ENCODE measurements at regions not wholly inside any gene's neighbourhood (a gene's known extent, or its start where the extent isn't known, plus 50 kb on each side); places are given as distances from the start of the nearest gene placed in this dataset.
"Not testable (repeated sequence)": the region's sequence is repeated elsewhere in the genome, so short reads cannot be mapped to it uniquely, and the experiment has no call there.

- H3K9me3 ChIP-seq (ENCODE audit: control insufficient read depth in 2 of 2, insufficient read depth in 1 of 2, low read depth in 1 of 2, low read length in 1 of 2) = peaks cover 0 to 2% of the 10 kb centered on the region in 2 donors
- H3K27ac ChIP-seq (ENCODE audit: low read depth in 2 of 2, low read length in 1 of 2) = no peak overlapping the region
- no peaks in the 10 kb centered on the region for H3K4me1 ChIP-seq (ENCODE audit: control insufficient read depth in 2 of 2, insufficient read depth in 2 of 2, low read length in 1 of 2)
- no peaks in the 10 kb centered on the region for H3K27me3 ChIP-seq (ENCODE audit: control insufficient read depth in 1 of 2, insufficient read depth in 2 of 2, low read length in 2 of 2)
- no peaks in the 10 kb centered on the region for H3K36me3 ChIP-seq (ENCODE audit: control insufficient read depth in 2 of 2, insufficient read depth in 2 of 2, low read length in 1 of 2)
- H3K4me3 ChIP-seq (ENCODE audit: low read depth in 1 of 2, low read length in 2 of 2) = no peak overlapping the region
These were observed 91.2 kb upstream of the SIRPG start for GRCh38 chr20:1748777-1749176.

DNA sequence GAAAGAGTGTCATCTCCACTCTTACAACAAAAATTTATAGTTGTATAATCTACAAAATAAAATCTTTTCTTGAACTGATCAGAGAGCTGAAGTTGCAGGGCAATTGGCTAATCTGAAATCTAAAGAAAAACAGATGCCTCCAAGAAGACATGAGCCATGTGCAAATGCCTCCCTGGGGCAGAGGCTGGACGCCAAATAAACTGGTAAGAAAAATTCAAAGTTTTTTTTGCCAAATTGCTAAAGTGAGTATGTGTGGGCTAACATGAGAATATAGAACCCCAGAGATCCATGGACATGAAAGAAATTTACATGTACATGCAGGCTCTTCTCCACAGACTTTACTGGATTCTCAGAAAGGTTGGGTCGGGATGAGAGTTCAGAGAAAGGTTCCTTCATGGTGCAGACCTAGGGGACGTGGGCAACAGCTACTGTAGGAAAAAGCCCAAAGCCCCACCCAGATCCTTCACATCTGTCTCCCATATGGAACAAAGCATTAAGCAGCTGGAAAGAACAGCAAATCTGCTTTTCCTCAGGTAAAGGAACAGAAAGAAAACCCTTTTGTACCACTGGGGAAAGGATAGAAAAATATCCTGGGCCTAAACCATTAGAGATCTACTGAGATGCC is 90.5 kb upstream of the SIRPG start:
- no peaks in the 10 kb centered on the region for H3K27me3 ChIP-seq (ENCODE audit: control insufficient read depth in 1 of 2, insufficient read depth in 2 of 2, low read length in 2 of 2)
- no peak overlapping the region for H3K4me3 ChIP-seq (ENCODE audit: low read depth in 1 of 2, low read length in 2 of 2)
- no peak overlapping the region for H3K27ac ChIP-seq (ENCODE audit: low read depth in 2 of 2, low read length in 1 of 2)
- WGBS, 2 donors = 44 to 50% methylated on average over 3 of the region's 3 CpGs
- peaks cover 0 to 2% of the 10 kb centered on the region in 2 donors for H3K9me3 ChIP-seq (ENCODE audit: control insufficient read depth in 2 of 2, insufficient read depth in 1 of 2, low read depth in 1 of 2, low read length in 1 of 2)
- no peaks in the 10 kb centered on the region for H3K36me3 ChIP-seq (ENCODE audit: control insufficient read depth in 2 of 2, insufficient read depth in 2 of 2, low read length in 1 of 2)
- no peaks in the 10 kb centered on the region for H3K4me1 ChIP-seq (ENCODE audit: control insufficient read depth in 2 of 2, insufficient read depth in 2 of 2, low read length in 1 of 2)

DNA sequence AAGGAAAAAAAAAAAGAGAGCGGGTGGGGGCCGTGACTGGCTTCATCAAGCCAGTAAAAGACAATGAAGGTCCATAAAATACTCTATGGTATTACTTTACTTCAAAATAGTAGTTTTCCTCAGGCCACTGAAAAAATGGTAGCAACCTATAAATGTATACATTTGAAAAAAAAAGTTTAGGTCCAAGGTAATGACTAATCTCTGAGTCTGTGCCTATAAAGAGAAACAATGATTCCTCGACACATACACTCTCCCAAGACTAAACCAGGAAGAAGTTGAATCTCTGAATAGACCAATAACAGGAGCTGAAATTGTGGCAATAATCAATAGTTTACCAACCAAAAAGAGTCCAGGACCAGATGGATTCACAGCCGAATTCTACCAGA is 84.5 kb upstream of the SIRPG start:
- H3K4me3 ChIP-seq (ENCODE audit: low read depth in 1 of 2, low read length in 2 of 2); H3K9me3 ChIP-seq (ENCODE audit: control insufficient read depth in 2 of 2, insufficient read depth in 1 of 2, low read depth in 1 of 2, low read length in 1 of 2); H3K4me1 ChIP-seq (ENCODE audit: control insufficient read depth in 2 of 2, insufficient read depth in 2 of 2, low read length in 1 of 2); H3K27me3 ChIP-seq (ENCODE audit: control insufficient read depth in 1 of 2, insufficient read depth in 2 of 2, low read length in 2 of 2); H3K36me3 ChIP-seq (ENCODE audit: control insufficient read depth in 2 of 2, insufficient read depth in 2 of 2, low read length in 1 of 2); H3K27ac ChIP-seq (ENCODE audit: low read depth in 2 of 2, low read length in 1 of 2): not testable (repeated sequence)
- 80 to 84% methylated on average over 3 of the region's 4 CpGs for WGBS, 2 donors

GRCh38 chr20:1741309-1742048 is 83.9 kb upstream of the SIRPG start:
- Histone ChIP-seq H3K9me3 (ENCODE audit: control insufficient read depth in 2 of 2, insufficient read depth in 1 of 2, low read depth in 1 of 2, low read length in 1 of 2) (no peaks in the 10 kb centered on the region), H3K4me1 (ENCODE audit: control insufficient read depth in 2 of 2, insufficient read depth in 2 of 2, low read length in 1 of 2) (no peaks in the 10 kb centered on the region), H3K36me3 (ENCODE audit: control insufficient read depth in 2 of 2, insufficient read depth in 2 of 2, low read length in 1 of 2) (no peaks in the 10 kb centered on the region), H3K27ac (ENCODE audit: low read depth in 2 of 2, low read length in 1 of 2) (no peak overlapping the region), H3K4me3 (ENCODE audit: low read depth in 1 of 2, low read length in 2 of 2) (no peak overlapping the region), H3K27me3 (ENCODE audit: control insufficient read depth in 1 of 2, insufficient read depth in 2 of 2, low read length in 2 of 2) (no peaks in the 10 kb centered on the region)
- WGBS, 2 donors = 66 to 71% methylated on average over 6 of the region's 6 CpGs

- Histone ChIP-seq H3K4me1 (ENCODE audit: control insufficient read depth in 2 of 2, insufficient read depth in 2 of 2, low read length in 1 of 2) (no peaks in the 10 kb centered on the region), H3K27ac (ENCODE audit: low read depth in 2 of 2, low read length in 1 of 2) (no peak overlapping the region), H3K4me3 (ENCODE audit: low read depth in 1 of 2, low read length in 2 of 2) (no peak overlapping the region), H3K9me3 (ENCODE audit: control insufficient read depth in 2 of 2, insufficient read depth in 1 of 2, low read depth in 1 of 2, low read length in 1 of 2) (no peaks in the 10 kb centered on the region), H3K27me3 (ENCODE audit: control insufficient read depth in 1 of 2, insufficient read depth in 2 of 2, low read length in 2 of 2) (peaks cover 0 to 3% of the 10 kb centered on the region in 2 donors), H3K36me3 (ENCODE audit: control insufficient read depth in 2 of 2, insufficient read depth in 2 of 2, low read length in 1 of 2) (no peaks in the 10 kb centered on the region)
- WGBS, 2 donors = 85 to 87% methylated on average over 1 of the region's 1 CpG
These were observed 79.6 kb upstream of the SIRPG start for GRCh38 chr20:1737134-1737533.

DNA sequence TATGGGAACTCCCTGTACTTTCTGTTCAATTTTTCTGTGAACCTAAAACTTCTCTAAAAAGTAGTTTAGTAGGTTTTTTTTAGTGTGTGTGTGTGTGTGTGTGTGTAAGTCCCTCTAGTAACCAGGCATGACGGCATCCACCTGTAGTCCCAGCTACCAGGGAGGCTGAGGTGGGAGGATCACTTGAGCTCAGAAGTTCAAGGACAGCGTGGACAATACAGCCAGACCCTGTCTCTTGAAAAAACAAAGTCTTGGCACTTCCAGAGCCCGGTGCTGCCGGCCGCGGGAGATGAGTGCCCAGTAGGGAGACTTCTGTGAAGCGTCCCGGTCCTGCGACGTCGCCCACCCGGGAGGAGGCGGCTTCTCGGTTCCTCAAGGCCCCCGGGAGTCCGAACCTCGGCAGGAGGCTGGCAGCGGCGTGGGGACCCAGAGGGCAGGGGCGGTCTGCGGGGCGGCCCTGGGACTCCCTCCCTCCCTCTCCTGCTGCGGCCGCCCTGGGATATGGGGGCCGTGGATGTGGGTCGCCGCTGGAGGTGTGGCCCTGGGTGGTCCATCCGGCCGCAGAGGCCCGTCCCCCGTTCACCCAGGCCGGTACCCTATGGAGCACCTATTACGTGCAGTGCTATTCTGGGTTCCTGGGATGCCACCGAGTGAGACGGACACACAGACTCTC is 78.0 kb upstream of the SIRPG start:
- no peak overlapping the region for H3K27ac ChIP-seq (ENCODE audit: low read depth in 2 of 2, low read length in 1 of 2)
- H3K4me1 ChIP-seq (ENCODE audit: control insufficient read depth in 2 of 2, insufficient read depth in 2 of 2, low read length in 1 of 2) = no peaks in the 10 kb centered on the region
- no peaks in the 10 kb centered on the region for H3K9me3 ChIP-seq (ENCODE audit: control insufficient read depth in 2 of 2, insufficient read depth in 1 of 2, low read depth in 1 of 2, low read length in 1 of 2)
- no peaks in the 10 kb centered on the region for H3K36me3 ChIP-seq (ENCODE audit: control insufficient read depth in 2 of 2, insufficient read depth in 2 of 2, low read length in 1 of 2)
- H3K27me3 ChIP-seq (ENCODE audit: control insufficient read depth in 1 of 2, insufficient read depth in 2 of 2, low read length in 2 of 2) = peaks cover 0 to 3% of the 10 kb centered on the region in 2 donors
- H3K4me3 ChIP-seq (ENCODE audit: low read depth in 1 of 2, low read length in 2 of 2) = no peak overlapping the region
- WGBS, 2 donors = 90 to 91% methylated on average over 33 to 35 of the region's 35 CpGs

DNA sequence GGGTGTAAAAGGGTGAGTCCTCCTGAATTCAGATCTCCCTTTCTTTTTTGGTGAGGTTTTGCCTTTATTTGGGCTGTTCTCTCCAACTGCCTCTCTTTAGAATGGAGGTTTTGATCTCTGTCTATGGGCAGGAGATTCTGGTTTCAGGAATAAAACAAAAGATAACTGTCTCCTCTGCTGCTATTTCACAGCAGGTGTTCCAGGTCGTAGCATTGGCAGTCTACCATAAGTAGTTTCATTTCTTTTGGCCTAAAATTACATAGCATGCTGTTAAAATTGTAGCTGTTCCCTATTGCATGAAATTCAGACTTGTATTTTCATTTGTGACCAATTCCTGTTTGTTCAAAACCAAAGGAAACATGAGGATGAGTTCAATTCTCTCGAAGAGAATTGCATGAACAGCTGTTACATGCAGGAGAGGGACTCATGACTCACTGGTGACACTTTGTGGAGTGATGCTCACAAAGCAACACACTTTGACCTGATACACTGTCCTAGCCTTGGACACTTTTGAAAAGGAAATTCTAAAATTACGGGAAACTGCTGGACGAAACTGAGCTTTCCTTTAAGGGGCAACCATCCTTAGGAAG is 76.8 kb upstream of the SIRPG start:
- no peak overlapping the region for H3K27ac ChIP-seq (ENCODE audit: low read depth in 2 of 2, low read length in 1 of 2)
- no peaks in the 10 kb centered on the region for H3K9me3 ChIP-seq (ENCODE audit: control insufficient read depth in 2 of 2, insufficient read depth in 1 of 2, low read depth in 1 of 2, low read length in 1 of 2)
- no peaks in the 10 kb centered on the region for H3K36me3 ChIP-seq (ENCODE audit: control insufficient read depth in 2 of 2, insufficient read depth in 2 of 2, low read length in 1 of 2)
- 48 to 59% methylated on average over 4 of the region's 4 CpGs for whole genome bisulfite sequencing, 2 donors
- no peak overlapping the region for H3K4me3 ChIP-seq (ENCODE audit: low read depth in 1 of 2, low read length in 2 of 2)
- H3K27me3 ChIP-seq (ENCODE audit: control insufficient read depth in 1 of 2, insufficient read depth in 2 of 2, low read length in 2 of 2) = peaks cover 0 to 3% of the 10 kb centered on the region in 2 donors
- H3K4me1 ChIP-seq (ENCODE audit: control insufficient read depth in 2 of 2, insufficient read depth in 2 of 2, low read length in 1 of 2) = no peaks in the 10 kb centered on the region

GRCh38 chr20:1731828-1732375 is 74.3 kb upstream of the SIRPG start:
- H3K4me1 ChIP-seq (ENCODE audit: control insufficient read depth in 2 of 2, insufficient read depth in 2 of 2, low read length in 1 of 2); H3K36me3 ChIP-seq (ENCODE audit: control insufficient read depth in 2 of 2, insufficient read depth in 2 of 2, low read length in 1 of 2); H3K9me3 ChIP-seq (ENCODE audit: control insufficient read depth in 2 of 2, insufficient read depth in 1 of 2, low read depth in 1 of 2, low read length in 1 of 2); H3K27ac ChIP-seq (ENCODE audit: low read depth in 2 of 2, low read length in 1 of 2); H3K27me3 ChIP-seq (ENCODE audit: control insufficient read depth in 1 of 2, insufficient read depth in 2 of 2, low read length in 2 of 2); H3K4me3 ChIP-seq (ENCODE audit: low read depth in 1 of 2, low read length in 2 of 2): not testable (repeated sequence)
- 55 to 66% methylated on average over 6 of the region's 6 CpGs for WGBS, 2 donors

GRCh38 chr20:1730981-1731711 is 73.6 kb upstream of the SIRPG start:
- H3K9me3 ChIP-seq (ENCODE audit: control insufficient read depth in 2 of 2, insufficient read depth in 1 of 2, low read depth in 1 of 2, low read length in 1 of 2); H3K36me3 ChIP-seq (ENCODE audit: control insufficient read depth in 2 of 2, insufficient read depth in 2 of 2, low read length in 1 of 2); H3K4me3 ChIP-seq (ENCODE audit: low read depth in 1 of 2, low read length in 2 of 2); H3K27ac ChIP-seq (ENCODE audit: low read depth in 2 of 2, low read length in 1 of 2); H3K4me1 ChIP-seq (ENCODE audit: control insufficient read depth in 2 of 2, insufficient read depth in 2 of 2, low read length in 1 of 2); H3K27me3 ChIP-seq (ENCODE audit: control insufficient read depth in 1 of 2, insufficient read depth in 2 of 2, low read length in 2 of 2): not testable (repeated sequence)
- WGBS, 2 donors = 46% methylated on average over 8 of the region's 8 CpGs

Data from esophagus (tissue), 2 donors.